ENCODE measurements at regions not wholly inside any gene's neighbourhood (a gene's known extent, or its start where the extent isn't known, plus 50 kb on each side); places are given as distances from the start of the nearest gene placed in this dataset.

DNA sequence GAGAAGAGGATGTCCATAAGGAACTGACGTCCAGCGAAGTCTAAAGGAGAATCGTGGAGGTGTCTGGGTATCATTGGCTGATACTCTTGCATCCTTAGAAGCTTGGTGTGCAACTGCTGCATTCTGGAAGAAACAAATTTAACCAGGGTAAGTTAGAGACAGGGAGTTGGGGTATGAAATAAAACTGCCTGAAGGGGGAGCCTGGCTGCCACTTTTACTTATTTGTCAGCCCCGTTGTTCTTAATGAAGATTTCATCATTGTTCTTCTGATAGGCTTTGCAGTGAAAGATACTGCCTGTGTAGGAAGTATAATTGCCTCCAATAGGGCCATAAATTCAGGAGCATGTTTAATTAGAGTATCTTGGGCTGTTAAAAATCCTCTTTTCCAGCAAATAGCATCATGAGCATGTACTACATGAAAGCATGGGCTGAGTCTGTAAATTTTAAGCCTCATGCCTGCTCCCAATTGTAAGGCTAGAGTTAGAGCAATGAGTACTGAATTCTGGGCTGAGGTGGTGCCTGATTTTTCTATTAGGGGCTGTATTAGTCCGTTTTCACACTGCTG, 1264.5 kb upstream of the ACO1 start:
- Histone ChIP-seq H3K4me2 (ENCODE audit: low read depth, low read length) (no peak overlapping the region), H3K9me3 (replicated peaks; ENCODE audit: insufficient read depth, low read length) (no peaks in the 10 kb centered on the region), H4K20me1 (ENCODE audit: insufficient read depth, low read length) (no peaks in the 10 kb centered on the region), H3K27ac (ENCODE audit: low read length) (no peak overlapping the region), H3K27me3 (replicated peaks; ENCODE audit: insufficient read depth, low read length) (no peaks in the 10 kb centered on the region), H3K4me1 (ENCODE audit: low read length) (no peaks in the 10 kb centered on the region), H3K79me2 (ENCODE audit: low read length) (no peaks in the 10 kb centered on the region), H2AFZ (ENCODE audit: low read length) (no peak overlapping the region), H3F3A (ENCODE audit: insufficient read depth, low read length) (no peaks in the 10 kb centered on the region), H3K9me2 (replicated peaks; ENCODE audit: insufficient read depth, low read length) (no peaks in the 10 kb centered on the region), H3K4me3 (ENCODE audit: low read length) (no peak overlapping the region), H3K36me3 (replicated peaks; ENCODE audit: insufficient read depth, low read length) (no peaks in the 10 kb centered on the region), H3K9ac (ENCODE audit: low read length) (no peak overlapping the region)
- TF ChIP-seq, protein P1, sequence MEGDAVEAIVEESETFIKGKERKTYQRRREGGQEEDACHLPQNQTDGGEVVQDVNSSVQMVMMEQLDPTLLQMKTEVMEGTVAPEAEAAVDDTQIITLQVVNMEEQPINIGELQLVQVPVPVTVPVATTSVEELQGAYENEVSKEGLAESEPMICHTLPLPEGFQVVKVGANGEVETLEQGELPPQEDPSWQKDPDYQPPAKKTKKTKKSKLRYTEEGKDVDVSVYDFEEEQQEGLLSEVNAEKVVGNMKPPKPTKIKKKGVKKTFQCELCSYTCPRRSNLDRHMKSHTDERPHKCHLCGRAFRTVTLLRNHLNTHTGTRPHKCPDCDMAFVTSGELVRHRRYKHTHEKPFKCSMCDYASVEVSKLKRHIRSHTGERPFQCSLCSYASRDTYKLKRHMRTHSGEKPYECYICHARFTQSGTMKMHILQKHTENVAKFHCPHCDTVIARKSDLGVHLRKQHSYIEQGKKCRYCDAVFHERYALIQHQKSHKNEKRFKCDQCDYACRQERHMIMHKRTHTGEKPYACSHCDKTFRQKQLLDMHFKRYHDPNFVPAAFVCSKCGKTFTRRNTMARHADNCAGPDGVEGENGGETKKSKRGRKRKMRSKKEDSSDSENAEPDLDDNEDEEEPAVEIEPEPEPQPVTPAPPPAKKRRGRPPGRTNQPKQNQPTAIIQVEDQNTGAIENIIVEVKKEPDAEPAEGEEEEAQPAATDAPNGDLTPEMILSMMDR (IDR thresholded peaks at IDR 0.05; ENCODE audit: low read length), result peak; percentile 52
- no peak for TF ChIP-seq EZH2phosphoT487 (IDR thresholded peaks at IDR 0.05; ENCODE audit: low read length)
- DNase-seq, result peak; percentile 43

DNA sequence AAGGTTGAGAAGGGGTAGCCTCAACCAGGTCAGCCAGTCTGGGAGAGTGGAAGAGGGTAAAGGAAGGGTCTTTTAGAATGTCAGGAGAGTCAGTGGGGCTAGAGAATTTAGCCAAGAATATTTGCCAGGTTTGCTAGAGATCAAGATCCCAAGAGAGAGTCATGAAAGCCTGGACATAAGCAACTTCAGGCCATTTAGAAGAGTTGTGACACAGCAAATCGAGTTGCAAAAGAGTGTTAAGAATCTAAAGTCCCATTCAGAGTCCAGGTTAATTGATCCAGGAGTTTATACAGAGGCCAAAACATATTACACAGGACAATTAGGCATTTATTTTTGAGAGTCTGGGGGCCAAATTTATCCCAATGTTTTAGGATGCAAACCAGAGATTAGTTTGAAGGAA, 1260.1 kb upstream of the ACO1 start:
- Histone ChIP-seq H3K4me1 (ENCODE audit: low read length) (no peaks in the 10 kb centered on the region), H3K79me2 (ENCODE audit: low read length) (no peaks in the 10 kb centered on the region), H3K27me3 (replicated peaks; ENCODE audit: insufficient read depth, low read length) (no peaks in the 10 kb centered on the region), H3K4me3 (ENCODE audit: low read length) (no peak overlapping the region), H4K20me1 (ENCODE audit: insufficient read depth, low read length) (no peaks in the 10 kb centered on the region), H3K4me2 (ENCODE audit: low read depth, low read length) (no peak overlapping the region), H3F3A (ENCODE audit: insufficient read depth, low read length) (no peaks in the 10 kb centered on the region), H3K9me3 (replicated peaks; ENCODE audit: insufficient read depth, low read length) (no peaks in the 10 kb centered on the region), H3K9ac (ENCODE audit: low read length) (no peak overlapping the region), H3K9me2 (replicated peaks; ENCODE audit: insufficient read depth, low read length) (no peaks in the 10 kb centered on the region), H3K36me3 (replicated peaks; ENCODE audit: insufficient read depth, low read length) (no peaks in the 10 kb centered on the region), H2AFZ (ENCODE audit: low read length) (no peak overlapping the region), H3K27ac (ENCODE audit: low read length) (no peak overlapping the region)
- TF ChIP-seq EZH2 (optimal IDR thresholded peaks at IDR 0.05; ENCODE audit: low read depth, low read length), result no peak
- TF ChIP-seq, protein P1 (IDR thresholded peaks at IDR 0.05; ENCODE audit: low read length), result no peak
- TF ChIP-seq EZH2phosphoT487 (IDR thresholded peaks at IDR 0.05; ENCODE audit: low read length), result no peak
- no peak for DNase-seq

DNA sequence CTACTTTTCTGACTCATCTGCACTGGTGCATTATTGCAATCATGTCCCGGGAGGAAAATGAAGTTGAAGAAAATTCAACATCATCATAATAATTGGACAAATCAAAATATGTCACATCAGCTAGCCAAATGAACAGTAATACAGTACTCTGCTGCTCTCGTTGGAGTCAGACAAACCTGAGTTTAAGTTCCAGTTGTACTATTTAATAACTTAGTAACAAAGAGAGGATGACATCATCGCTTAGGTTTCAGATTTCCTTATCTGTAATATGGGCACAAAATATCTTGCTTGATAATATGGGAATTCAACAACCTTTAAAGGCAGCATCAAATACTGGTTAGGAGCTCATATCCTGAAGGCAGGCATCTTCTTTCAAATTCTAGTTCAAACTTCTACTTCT, 1248.9 kb upstream of the ACO1 start:
- H3K79me2 ChIP-seq (ENCODE audit: low read length), result no peaks in the 10 kb centered on the region
- TF ChIP-seq EZH2phosphoT487 (IDR thresholded peaks at IDR 0.05; ENCODE audit: low read length), result no peak
- TF ChIP-seq, protein P1 (IDR thresholded peaks at IDR 0.05; ENCODE audit: low read length), result no peak
- no peak for TF ChIP-seq EZH2 (optimal IDR thresholded peaks at IDR 0.05; ENCODE audit: low read depth, low read length)
- H3K9me3 ChIP-seq (replicated peaks; ENCODE audit: insufficient read depth, low read length), result no peaks in the 10 kb centered on the region
- H2AFZ ChIP-seq (ENCODE audit: low read length), result no peak overlapping the region
- no peak overlapping the region for H3K9ac ChIP-seq (ENCODE audit: low read length)
- H3F3A ChIP-seq (ENCODE audit: insufficient read depth, low read length), result no peaks in the 10 kb centered on the region
- H3K36me3 ChIP-seq (replicated peaks; ENCODE audit: insufficient read depth, low read length), result no peaks in the 10 kb centered on the region
- H3K27ac ChIP-seq (ENCODE audit: low read length), result no peak overlapping the region
- H3K27me3 ChIP-seq (replicated peaks; ENCODE audit: insufficient read depth, low read length), result no peaks in the 10 kb centered on the region
- H3K4me2 ChIP-seq (ENCODE audit: low read depth, low read length), result no peak overlapping the region
- no peaks in the 10 kb centered on the region for H3K9me2 ChIP-seq (replicated peaks; ENCODE audit: insufficient read depth, low read length)
- no peaks in the 10 kb centered on the region for H3K4me1 ChIP-seq (ENCODE audit: low read length)
- no peak overlapping the region for H3K4me3 ChIP-seq (ENCODE audit: low read length)
- H4K20me1 ChIP-seq (ENCODE audit: insufficient read depth, low read length), result no peaks in the 10 kb centered on the region
- DNase-seq, result no peak
